Smooth muscle cell (in vitro differentiated cells): ENCODE measurements at regions not wholly inside any gene's neighbourhood (a gene's known extent, or its start where the extent isn't known, plus 50 kb on each side); places are given as distances from the start of the nearest gene placed in this dataset.

Source experiments
- DNase-seq: peaks from one replicate; lab custom pipeline; 2025; ENCODE audit not compliant: unreplicated experiment; lab: John Stamatoyannopoulos, UW
- H2AFZ ChIP-seq: fragments of 200-600 bp; sonication (generic); 2 replicates; pipeline ENCODE4 v1.6.0; 2016; ENCODE audit warnings: antibody characterized with exemption, low read depth, mild to moderate bottlenecking
- H3F3A ChIP-seq: fragments of 200-600 bp; sonication (generic); 2 replicates; pipeline ENCODE4 v1.6.0; 2017; ENCODE audit warnings: antibody characterized with exemption, low read depth
- H3K27ac ChIP-seq: fragments of 200-600 bp; sonication (generic); 2 replicates; pipeline ENCODE4 v1.5.1; 2016; ENCODE audit warnings: low read depth, mild to moderate bottlenecking
- H3K27me3 ChIP-seq: fragments of 200-600 bp; sonication (generic); 2 replicates; pipeline ENCODE4 v1.6.1; 2016; ENCODE audit warnings: low read depth, mild to moderate bottlenecking
- H3K36me3 ChIP-seq: fragments of 200-600 bp; sonication (generic); 2 replicates; pipeline ENCODE4 v1.5.1; 2016; ENCODE audit warnings: low read depth
- H3K4me1 ChIP-seq: fragments of 200-600 bp; sonication (generic); 2 replicates; pipeline ENCODE4 v1.5.1; 2016; ENCODE audit warnings: low read depth
- H3K4me2 ChIP-seq: fragments of 200-600 bp; sonication (generic); 2 replicates; pipeline ENCODE4 v1.6.0; 2016; ENCODE audit warnings: mild to moderate bottlenecking
- H3K4me3 ChIP-seq: fragments of 200-600 bp; sonication (generic); 2 replicates; pipeline ENCODE4 v1.5.1; 2016; ENCODE audit warnings: mild to moderate bottlenecking
- H3K79me2 ChIP-seq: fragments of 200-600 bp; sonication (generic); 2 replicates; pipeline ENCODE4 v1.6.0; 2016; ENCODE audit warnings: low read depth, mild to moderate bottlenecking
- H3K9ac ChIP-seq: fragments of 200-600 bp; sonication (generic); 2 replicates; pipeline ENCODE4 v1.6.0; 2016; ENCODE audit warnings: low read depth
- H3K9me3 ChIP-seq: fragments of 200-600 bp; sonication (generic); replicated peaks from 2 replicates; pipeline ENCODE4 v1.5.1; 2016; ENCODE audit warnings: low read depth
- H4K20me1 ChIP-seq: fragments of 200-600 bp; sonication (generic); 2 replicates; pipeline ENCODE4 v1.6.0; 2016; ENCODE audit warnings: low read depth
- CTCF ChIP-seq: fragments of 200-600 bp; sonication (generic); IDR thresholded peaks from 2 replicates; pipeline ENCODE4 v1.5.1; 2017; ENCODE audit warnings: borderline replicate concordance, mild to moderate bottlenecking, antibody characterized with exemption; ENCODE audit not compliant: insufficient read depth, poor library complexity, severe bottlenecking
- WGBS: methylation state at CpG from one replicate; pipeline ENCODE4 v1.1.7; 2016; ENCODE audit warnings: low lambda C conversion rate; 5-methylcytosine and 5-hydroxymethylcytosine counted together

- Histone ChIP-seq H3K79me2 (no peaks in the 10 kb centered on the region), H3K4me1 (no peaks in the 10 kb centered on the region), H3K9me3 (no peaks in the 10 kb centered on the region), H3K4me2 (no peak overlapping the region), H3K27ac (no peak overlapping the region), H3F3A (no peaks in the 10 kb centered on the region), H3K36me3 (no peaks in the 10 kb centered on the region), H2AFZ (no peak overlapping the region), H3K4me3 (no peak overlapping the region), H4K20me1 (no peaks in the 10 kb centered on the region), H3K9ac (no peak overlapping the region), H3K27me3 (no peaks in the 10 kb centered on the region)
- no peak for TF ChIP-seq CTCF
- no peak for DNase-seq
- 85% methylated on average over 13 of the region's 13 CpGs for WGBS
These were observed 191.7 kb upstream of the ALKAL2 start for GRCh38 chr2:479490-480176.

- H3K9me3 ChIP-seq = no peaks in the 10 kb centered on the region
- no peak overlapping the region for H3K9ac ChIP-seq
- H3K27me3 ChIP-seq = no peaks in the 10 kb centered on the region
- no peaks in the 10 kb centered on the region for H4K20me1 ChIP-seq
- H3K27ac ChIP-seq = no peak overlapping the region
- no peaks in the 10 kb centered on the region for H3K4me1 ChIP-seq
- H3K36me3 ChIP-seq = no peaks in the 10 kb centered on the region
- no peak overlapping the region for H3K4me2 ChIP-seq
- H3K4me3 ChIP-seq = no peak overlapping the region
- H3F3A ChIP-seq = no peaks in the 10 kb centered on the region
- no peak overlapping the region for H2AFZ ChIP-seq
- H3K79me2 ChIP-seq = no peaks in the 10 kb centered on the region
- DNase-seq = no peak
- 75% methylated on average over 11 of the region's 11 CpGs for WGBS
- no peak for TF ChIP-seq CTCF
These were observed 191.1 kb upstream of the ALKAL2 start for GRCh38 chr2:479031-479430.

DNA sequence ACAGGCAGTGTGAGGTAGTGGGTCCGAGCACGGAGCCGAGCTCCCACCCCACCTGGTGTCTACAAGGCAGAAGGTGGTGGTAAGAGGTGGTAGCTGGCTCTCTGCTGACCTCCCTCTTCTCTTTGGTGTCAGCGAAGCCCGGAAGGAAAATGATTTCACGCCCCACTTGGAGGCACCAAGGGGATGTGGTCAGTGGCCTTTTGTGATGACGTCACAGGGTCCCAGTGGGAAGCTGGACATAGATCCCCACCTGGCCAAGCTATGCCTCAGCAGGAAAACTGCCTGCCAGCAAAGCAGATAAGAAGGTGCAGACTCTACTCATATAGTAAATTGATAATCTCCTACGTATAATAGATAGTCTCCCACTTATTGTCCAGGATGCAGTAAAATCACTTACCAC is 183.7 kb upstream of the ALKAL2 start:
- no peaks in the 10 kb centered on the region for H3K9me3 ChIP-seq
- no peaks in the 10 kb centered on the region for H3K79me2 ChIP-seq
- no peaks in the 10 kb centered on the region for H3K4me1 ChIP-seq
- H3K27ac ChIP-seq = no peak overlapping the region
- TF ChIP-seq CTCF = no peak
- no peak for DNase-seq
- H3K9ac ChIP-seq = no peak overlapping the region
- no peaks in the 10 kb centered on the region for H3F3A ChIP-seq
- peaks cover 29% of the 10 kb centered on the region for H3K27me3 ChIP-seq
- no peak overlapping the region for H3K4me3 ChIP-seq
- H4K20me1 ChIP-seq = no peaks in the 10 kb centered on the region
- H3K4me2 ChIP-seq = no peak overlapping the region
- no peak overlapping the region for H2AFZ ChIP-seq
- WGBS = 85% methylated on average over 8 of the region's 8 CpGs
- H3K36me3 ChIP-seq = no peaks in the 10 kb centered on the region

GRCh38 chr2:469514-469913 is 181.6 kb upstream of the ALKAL2 start:
- WGBS = 95% methylated on average over 16 of the region's 16 CpGs
- no peak overlapping the region for H3K4me2 ChIP-seq
- H3K9me3 ChIP-seq = no peaks in the 10 kb centered on the region
- H2AFZ ChIP-seq = no peak overlapping the region
- H3K27ac ChIP-seq = no peak overlapping the region
- no peak overlapping the region for H3K9ac ChIP-seq
- H3K4me3 ChIP-seq = no peak overlapping the region
- H3K79me2 ChIP-seq = no peaks in the 10 kb centered on the region
- no peaks in the 10 kb centered on the region for H3K36me3 ChIP-seq
- no peaks in the 10 kb centered on the region for H3F3A ChIP-seq
- TF ChIP-seq CTCF = no peak
- DNase-seq = no peak
- no peaks in the 10 kb centered on the region for H4K20me1 ChIP-seq
- no peaks in the 10 kb centered on the region for H3K4me1 ChIP-seq
- peaks cover 31% of the 10 kb centered on the region for H3K27me3 ChIP-seq
